IPS-20b (cell line): ENCODE measurements at regions not wholly inside any gene's neighbourhood (a gene's known extent, or its start where the extent isn't known, plus 50 kb on each side); places are given as distances from the start of the nearest gene placed in this dataset.

Source experiments
- H3K27ac ChIP-seq: one replicate; pipeline ENCODE4 v1.5.1; 2013; ENCODE audit warnings: low read length
- H3K27me3 ChIP-seq: 2 replicates; pipeline ENCODE4 v1.6.1; 2013; ENCODE audit warnings: mild to moderate bottlenecking, low read length, inconsistent platforms; ENCODE audit not compliant: insufficient read depth
- H3K36me3 ChIP-seq: 2 replicates; pipeline ENCODE4 v1.6.1; 2013; ENCODE audit warnings: low read depth, mild to moderate bottlenecking, inconsistent platforms, low read length, moderate library complexity; ENCODE audit not compliant: insufficient read depth
- H3K4me1 ChIP-seq: 2 replicates; pipeline ENCODE4 v1.6.1; 2013; ENCODE audit warnings: mild to moderate bottlenecking, control low read depth, inconsistent platforms, low read length, moderate library complexity; ENCODE audit not compliant: insufficient read depth
- H3K4me3 ChIP-seq: 2 replicates; pipeline ENCODE4 v1.5.1; 2013; ENCODE audit warnings: mild to moderate bottlenecking, low read length, inconsistent platforms
- H3K9ac ChIP-seq: 2 replicates; pipeline ENCODE4 v1.6.1; 2013; ENCODE audit warnings: low read depth, mild to moderate bottlenecking, inconsistent platforms, low read length, moderate library complexity
- H3K9me3 ChIP-seq: 2 replicates; pipeline ENCODE4 v1.6.1; 2013; ENCODE audit warnings: mild to moderate bottlenecking, low read depth, low read length, inconsistent platforms; ENCODE audit not compliant: insufficient read depth

DNA sequence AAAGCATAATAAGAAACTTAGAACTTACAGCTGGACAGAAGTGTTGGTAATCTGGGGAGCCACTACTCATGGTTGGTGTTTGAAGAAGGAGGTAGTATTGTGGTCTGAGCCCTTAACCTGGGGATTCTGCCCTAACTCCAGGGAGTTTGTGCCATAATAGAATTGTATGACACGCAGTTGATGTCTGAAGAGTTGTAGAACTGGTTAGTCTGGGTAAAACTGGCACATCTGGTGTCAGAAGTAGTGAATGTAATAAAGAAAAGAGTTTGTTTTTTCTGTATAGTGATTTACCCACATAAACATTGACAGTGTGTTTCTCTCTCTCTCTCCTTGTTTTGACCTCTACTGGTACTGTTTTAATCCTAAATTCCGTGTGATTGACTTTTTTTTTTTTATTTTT, 448.1 kb upstream of the SEMA3D start:
- H3K27ac ChIP-seq: no peak overlapping the region
- H3K36me3 ChIP-seq: no peaks in the 10 kb centered on the region
- no peaks in the 10 kb centered on the region for H3K9me3 ChIP-seq
- H3K9ac ChIP-seq: no peak overlapping the region
- H3K4me1 ChIP-seq: peaks cover 7% of the 10 kb centered on the region
- no peak overlapping the region for H3K4me3 ChIP-seq
- no peaks in the 10 kb centered on the region for H3K27me3 ChIP-seq

DNA sequence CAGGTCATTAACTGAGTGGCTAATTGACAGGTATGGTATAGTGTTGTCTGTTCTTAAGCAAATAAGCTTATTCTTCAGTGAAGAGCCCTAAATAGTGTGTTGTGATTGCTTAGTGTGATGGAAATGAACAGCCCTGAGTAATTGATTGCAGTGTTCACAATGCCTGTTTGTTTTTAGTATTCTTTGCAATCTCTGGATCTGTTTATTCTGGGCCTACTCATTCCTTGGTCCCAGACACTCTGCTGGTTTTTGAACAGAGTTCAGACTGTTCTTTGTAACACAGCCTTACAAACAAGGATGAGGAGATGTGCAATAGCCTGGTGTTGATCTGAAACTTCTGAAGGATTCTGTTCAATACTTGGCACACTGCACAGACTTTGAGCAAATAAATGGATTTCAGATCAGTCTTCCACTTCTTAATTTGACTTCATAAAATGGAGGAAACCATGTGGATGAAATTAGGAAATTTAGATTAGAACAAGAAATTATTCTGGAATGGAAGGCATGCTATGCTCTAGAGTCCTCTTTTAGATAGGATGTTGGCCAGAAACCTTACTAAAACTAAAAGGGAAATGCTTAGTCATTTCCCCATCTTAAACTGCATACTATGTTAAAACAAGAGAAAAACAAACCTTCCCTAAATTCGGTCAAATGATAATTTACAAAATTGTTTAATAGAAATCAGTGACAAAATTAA, 444.2 kb upstream of the SEMA3D start:
- Histone ChIP-seq H3K27ac (no peak overlapping the region), H3K27me3 (no peaks in the 10 kb centered on the region)

DNA sequence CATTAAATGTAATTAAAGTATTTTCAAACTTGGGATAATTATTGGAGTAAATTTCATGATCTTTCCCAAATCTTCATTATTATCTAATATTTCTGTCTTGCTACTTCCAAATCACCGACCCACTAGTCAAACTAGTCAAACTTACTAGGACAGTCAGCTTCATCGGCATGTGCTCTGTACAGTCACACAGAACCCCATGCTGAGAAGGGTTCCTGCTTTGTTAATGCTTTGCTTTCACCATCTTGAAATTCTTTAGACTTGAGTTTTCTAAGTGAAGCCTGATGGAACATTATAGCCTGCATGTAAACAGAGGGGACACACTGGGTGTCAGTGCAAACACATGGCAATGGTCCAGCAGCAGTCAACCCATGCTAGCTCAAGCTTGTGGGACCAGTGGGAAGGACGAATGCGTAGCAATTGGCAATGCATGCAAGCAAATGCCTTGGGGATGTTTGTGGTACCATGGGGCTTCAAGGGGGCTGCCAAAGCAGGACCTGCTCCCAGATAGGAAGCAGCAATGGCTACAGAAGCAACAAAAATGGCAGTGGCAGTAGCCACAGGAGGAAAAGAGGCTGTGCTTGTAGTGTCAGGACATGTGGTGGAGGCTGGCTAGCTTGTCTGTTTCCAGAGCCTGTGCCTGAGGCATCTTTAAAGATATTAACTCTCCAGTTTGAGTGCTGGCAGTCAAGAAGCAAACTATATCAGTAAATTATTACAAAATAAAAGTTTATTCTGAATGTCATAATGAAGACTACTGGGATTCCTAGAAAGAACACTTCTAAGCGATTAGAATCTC, 441.1 kb upstream of the SEMA3D start:
- no peak overlapping the region for H3K27ac ChIP-seq
- no peaks in the 10 kb centered on the region for H3K9me3 ChIP-seq
- H3K27me3 ChIP-seq: no peaks in the 10 kb centered on the region
- H3K4me3 ChIP-seq: no peak overlapping the region
- peaks cover 7% of the 10 kb centered on the region; the same call in 1 of the 2 replicates for H3K4me1 ChIP-seq
- H3K36me3 ChIP-seq: no peaks in the 10 kb centered on the region
- H3K9ac ChIP-seq: no peak overlapping the region

More for the DNA sequence above, 444.2 kb upstream of the SEMA3D start:
- H3K9me3 ChIP-seq: no peaks in the 10 kb centered on the region
- H3K4me3 ChIP-seq: no peak overlapping the region
- peaks cover 7% of the 10 kb centered on the region for H3K4me1 ChIP-seq
- H3K36me3 ChIP-seq: no peaks in the 10 kb centered on the region
- no peak overlapping the region for H3K9ac ChIP-seq

DNA sequence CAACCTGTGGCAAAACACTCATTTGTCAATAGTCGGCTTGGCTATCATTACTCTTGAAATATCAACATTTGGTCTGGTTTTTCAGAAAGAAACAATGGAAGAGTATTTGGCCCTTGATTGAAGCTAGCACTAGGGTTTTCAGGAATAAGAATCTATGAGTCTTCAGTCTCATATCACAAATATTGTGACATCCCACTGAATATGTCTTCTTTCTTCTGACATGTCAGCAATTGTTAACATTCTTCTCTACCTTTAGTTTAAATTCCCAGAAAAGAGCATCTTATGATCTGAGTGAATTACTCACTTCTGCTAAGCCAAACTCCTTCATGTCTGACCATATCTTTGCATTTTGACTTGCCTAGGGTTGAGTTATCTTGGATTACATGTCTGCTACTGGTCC, 435.2 kb upstream of the SEMA3D start:
- no peaks in the 10 kb centered on the region for H3K36me3 ChIP-seq
- no peaks in the 10 kb centered on the region for H3K27me3 ChIP-seq
- H3K27ac ChIP-seq: no peak overlapping the region
- H3K9ac ChIP-seq: no peak overlapping the region
- no peak overlapping the region for H3K4me3 ChIP-seq
- H3K9me3 ChIP-seq: no peaks in the 10 kb centered on the region
- H3K4me1 ChIP-seq: no peaks in the 10 kb centered on the region

DNA sequence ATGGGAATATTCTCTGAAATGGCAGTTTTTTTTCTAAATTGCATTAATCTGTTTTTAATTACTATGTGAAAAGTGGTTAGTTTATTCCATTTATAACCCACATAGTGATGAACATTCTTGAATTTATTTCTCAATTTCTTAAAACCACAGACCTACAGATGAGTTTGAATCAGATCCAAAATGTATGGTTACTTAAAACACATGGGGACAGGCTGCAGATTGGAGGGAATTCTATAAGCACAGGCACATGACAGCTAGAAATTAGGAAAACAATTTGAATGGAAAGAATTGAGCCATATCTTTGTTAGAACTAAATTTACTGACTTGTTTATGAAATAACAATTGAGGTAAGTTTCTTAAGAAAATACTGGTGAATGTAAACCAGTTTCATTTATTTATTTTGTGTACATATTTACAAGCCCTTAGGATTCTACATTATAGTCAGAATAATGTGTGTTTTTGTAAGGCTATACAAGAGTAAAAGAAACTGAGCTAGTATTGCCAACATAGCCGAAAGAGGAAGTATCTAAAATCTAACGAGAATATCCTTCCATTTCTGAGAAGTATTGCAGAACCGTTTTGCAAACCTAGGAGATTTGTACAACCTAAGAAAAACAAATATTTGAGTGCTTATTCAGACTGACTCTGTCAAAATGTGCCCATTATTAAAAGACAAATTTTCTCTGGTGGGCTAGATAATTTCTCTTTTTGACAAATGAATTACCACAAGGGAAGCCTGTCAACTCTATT, 434.3 kb upstream of the SEMA3D start:
- Histone ChIP-seq H3K36me3 (no peaks in the 10 kb centered on the region), H3K4me3 (no peak overlapping the region), H3K27me3 (no peaks in the 10 kb centered on the region), H3K4me1 (no peaks in the 10 kb centered on the region), H3K9me3 (no peaks in the 10 kb centered on the region), H3K9ac (no peak overlapping the region), H3K27ac (no peak overlapping the region)

DNA sequence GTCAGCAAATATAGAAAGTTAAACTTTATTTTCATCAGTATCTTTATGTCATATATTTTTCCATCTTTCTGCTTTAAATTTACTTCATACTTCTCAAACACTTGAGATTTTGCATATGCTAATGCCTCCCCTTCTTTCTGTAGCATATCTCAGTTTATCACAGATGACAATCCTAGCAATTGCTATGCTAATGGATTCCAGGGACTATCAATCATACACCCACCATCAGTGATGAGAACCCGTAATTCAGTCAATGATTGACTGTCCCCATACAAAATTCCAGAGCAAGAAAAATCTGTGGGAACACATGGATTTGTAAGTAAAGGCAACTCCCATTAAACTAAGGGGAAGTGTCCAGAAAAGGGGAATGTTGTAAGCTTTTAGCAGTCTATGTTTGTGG, 432.4 kb upstream of the SEMA3D start:
- Histone ChIP-seq H3K9me3 (peaks cover 3% of the 10 kb centered on the region; the same call in 1 of the 2 replicates), H3K9ac (no peak overlapping the region), H3K27ac (no peak overlapping the region), H3K4me3 (no peak overlapping the region), H3K27me3 (no peaks in the 10 kb centered on the region), H3K36me3 (no peaks in the 10 kb centered on the region), H3K4me1 (no peaks in the 10 kb centered on the region)

DNA sequence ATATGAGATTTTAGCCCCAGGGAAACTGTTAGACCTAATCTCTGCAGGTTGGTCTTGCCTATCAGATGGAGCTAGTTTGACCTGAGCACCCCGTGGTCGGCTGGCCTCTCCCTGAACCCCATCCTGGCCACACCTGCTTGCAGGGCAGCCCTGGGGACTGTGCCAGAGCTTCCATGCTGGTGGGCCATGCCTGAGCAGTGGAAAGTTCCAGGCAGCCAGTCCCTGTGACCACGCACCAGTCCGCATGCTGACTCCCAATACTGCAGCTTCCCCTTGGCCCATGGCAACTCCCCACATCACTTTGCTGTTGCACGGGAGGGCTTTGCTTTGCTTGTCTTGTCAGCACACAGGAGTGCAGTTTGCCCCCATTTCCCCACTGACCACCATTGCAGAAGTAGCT, 427.8 kb upstream of the SEMA3D start:
- Histone ChIP-seq H3K27me3 (no peaks in the 10 kb centered on the region), H3K36me3 (no peaks in the 10 kb centered on the region)

DNA sequence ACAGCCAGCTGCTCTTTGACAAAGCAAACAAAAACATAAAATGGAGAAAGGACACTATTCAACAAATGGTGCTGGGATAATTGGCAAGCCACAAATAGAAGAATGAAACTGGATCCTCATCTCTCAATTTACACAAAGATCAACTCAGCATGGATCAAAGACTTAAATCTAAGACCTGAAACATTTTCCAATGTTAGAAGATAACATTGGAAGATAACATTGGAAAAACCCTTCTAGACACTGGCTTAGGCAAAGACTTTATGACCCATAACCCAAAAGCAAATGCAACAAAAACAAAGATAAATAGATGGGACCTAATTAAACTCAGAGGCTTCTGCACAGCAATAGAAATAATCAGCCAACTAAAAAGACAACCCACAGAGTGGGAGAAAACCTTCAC, 425.7 kb upstream of the SEMA3D start:
- no peak overlapping the region for H3K4me3 ChIP-seq
- no peaks in the 10 kb centered on the region for H3K36me3 ChIP-seq
- H3K9me3 ChIP-seq: peaks cover 3% of the 10 kb centered on the region; the same call in 1 of the 2 replicates
- H3K27me3 ChIP-seq: no peaks in the 10 kb centered on the region
- H3K9ac ChIP-seq: no peak overlapping the region
- H3K4me1 ChIP-seq: no peaks in the 10 kb centered on the region
- no peak overlapping the region for H3K27ac ChIP-seq

More for the DNA sequence above, 427.8 kb upstream of the SEMA3D start:
- no peak overlapping the region for H3K27ac ChIP-seq
- H3K4me3 ChIP-seq: no peak overlapping the region
- H3K9me3 ChIP-seq: peaks cover 3% of the 10 kb centered on the region; the same call in 1 of the 2 replicates
- H3K4me1 ChIP-seq: no peaks in the 10 kb centered on the region
- H3K9ac ChIP-seq: no peak overlapping the region

DNA sequence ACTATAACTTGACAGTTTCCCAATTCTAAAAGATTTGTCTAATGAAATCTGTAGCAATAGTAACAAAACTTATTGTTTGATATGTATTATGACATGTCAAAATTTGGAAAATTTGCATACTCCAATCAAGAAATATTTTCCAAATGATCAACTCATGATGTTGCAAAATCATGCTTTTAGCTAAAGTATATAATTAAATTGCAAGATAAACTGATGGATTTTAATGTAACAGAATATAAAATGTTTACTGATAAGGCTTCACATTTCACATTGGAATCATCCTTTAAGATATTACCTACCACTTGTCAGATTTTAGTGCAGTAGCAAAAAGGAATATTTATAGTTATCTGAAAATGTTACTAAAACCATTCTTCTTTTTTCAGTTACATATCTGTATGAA, 421.9 kb upstream of the SEMA3D start:
- no peaks in the 10 kb centered on the region for H3K9me3 ChIP-seq
- no peak overlapping the region for H3K27ac ChIP-seq
- no peaks in the 10 kb centered on the region for H3K27me3 ChIP-seq
- H3K9ac ChIP-seq: no peak overlapping the region
- H3K4me3 ChIP-seq: no peak overlapping the region
- H3K4me1 ChIP-seq: no peaks in the 10 kb centered on the region
- no peaks in the 10 kb centered on the region for H3K36me3 ChIP-seq

DNA sequence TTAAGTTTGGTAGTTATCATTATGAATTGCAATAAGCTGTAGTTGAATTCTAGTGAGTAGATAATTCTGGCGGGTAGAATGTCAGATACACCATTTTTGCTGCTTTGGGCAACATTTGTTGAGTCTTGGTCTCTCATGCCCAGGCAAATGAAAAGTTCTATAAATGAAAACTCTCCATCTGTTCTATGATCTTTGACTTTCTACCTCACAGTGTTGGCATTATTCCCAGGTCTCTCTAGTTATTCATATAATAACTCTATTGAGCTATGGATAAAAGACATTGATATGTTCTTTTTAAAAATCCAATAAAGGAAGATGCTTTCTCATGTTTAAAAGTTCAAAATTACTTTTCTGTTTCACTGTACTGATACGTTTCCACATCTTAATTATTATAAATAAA, 415.3 kb upstream of the SEMA3D start:
- no peak overlapping the region for H3K9ac ChIP-seq
- no peak overlapping the region for H3K27ac ChIP-seq
- H3K9me3 ChIP-seq: no peaks in the 10 kb centered on the region
- no peak overlapping the region for H3K4me3 ChIP-seq
- H3K36me3 ChIP-seq: no peaks in the 10 kb centered on the region
- peaks cover 3% of the 10 kb centered on the region; the same call in 1 of the 2 replicates for H3K4me1 ChIP-seq
- H3K27me3 ChIP-seq: no peaks in the 10 kb centered on the region

DNA sequence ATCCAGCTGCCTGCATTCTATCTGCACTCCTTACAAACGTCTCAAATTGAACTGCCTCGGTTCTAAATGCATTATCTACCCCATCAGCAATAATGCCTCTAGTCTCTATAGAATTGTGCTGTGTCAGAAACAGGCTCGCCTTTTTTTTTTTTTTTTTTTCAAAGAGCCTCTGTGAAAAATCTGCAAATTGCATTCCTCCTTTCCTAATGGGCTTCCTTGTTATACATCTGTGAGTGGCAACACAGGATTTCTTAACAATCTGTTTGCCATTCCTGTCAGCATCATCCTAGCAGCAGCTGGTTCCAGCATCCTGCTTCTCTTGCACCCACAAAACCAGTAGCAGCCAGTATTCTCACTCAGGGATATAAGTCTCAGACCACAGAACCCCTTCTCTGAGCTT, 413.5 kb upstream of the SEMA3D start:
- H3K4me3 ChIP-seq: no peak overlapping the region
- peaks cover 3% of the 10 kb centered on the region; the same call in 1 of the 2 replicates for H3K4me1 ChIP-seq
- H3K9me3 ChIP-seq: no peaks in the 10 kb centered on the region
- no peak overlapping the region for H3K27ac ChIP-seq
- no peaks in the 10 kb centered on the region for H3K36me3 ChIP-seq
- H3K9ac ChIP-seq: no peak overlapping the region
- H3K27me3 ChIP-seq: no peaks in the 10 kb centered on the region
